Neural progenitor cell (in vitro differentiated cells): ENCODE measurements at regions not wholly inside any gene's neighbourhood (a gene's known extent, or its start where the extent isn't known, plus 50 kb on each side); places are given as distances from the start of the nearest gene placed in this dataset.

Experiments used
- DNase-seq: peaks from one replicate; pipeline ENCODE4 v3.0.0-alpha.2; 2016; ENCODE audit warnings: low spot score
- H2AFZ ChIP-seq: fragments of 200-600 bp; sonication (generic); replicated peaks from 2 replicates; pipeline ENCODE4 v1.6.1; 2016; ENCODE audit warnings: antibody characterized with exemption
- H3F3A ChIP-seq: fragments of 200-600 bp; sonication (generic); 2 replicates; pipeline ENCODE4 v1.6.1; 2016; ENCODE audit warnings: antibody characterized with exemption, low read depth
- H3K27ac ChIP-seq: fragments of 200-600 bp; sonication (generic); 2 replicates; pipeline ENCODE4 v1.5.1; 2016; ENCODE audit warnings: mild to moderate bottlenecking
- H3K27me3 ChIP-seq: fragments of 200-600 bp; sonication (generic); 2 replicates; pipeline ENCODE4 v1.6.1; 2016; ENCODE audit warnings: mild to moderate bottlenecking, moderate library complexity
- H3K36me3 ChIP-seq: fragments of 200-600 bp; sonication (generic); 2 replicates; pipeline ENCODE4 v1.5.1; 2016
- H3K4me1 ChIP-seq: fragments of 200-600 bp; sonication (generic); 2 replicates; pipeline ENCODE4 v1.6.1; 2016; ENCODE audit warnings: mixed run types
- H3K4me2 ChIP-seq: fragments of 200-600 bp; sonication (generic); 2 replicates; pipeline ENCODE4 v1.6.1; 2016
- H3K4me3 ChIP-seq: fragments of 200-600 bp; sonication (generic); 2 replicates; pipeline ENCODE4 v1.5.1; 2016
- H3K79me2 ChIP-seq: fragments of 200-600 bp; sonication (generic); 2 replicates; pipeline ENCODE4 v1.6.1; 2016; ENCODE audit warnings: low read depth
- H3K9ac ChIP-seq: fragments of 200-600 bp; sonication (generic); 2 replicates; pipeline ENCODE4 v1.6.1; 2016
- H3K9me3 ChIP-seq: fragments of 200-600 bp; sonication (generic); 2 replicates; pipeline ENCODE4 v1.5.1; 2016; ENCODE audit warnings: low read depth
- H4K20me1 ChIP-seq: fragments of 200-600 bp; sonication (generic); 2 replicates; pipeline ENCODE4 v1.6.1; 2016; ENCODE audit warnings: low read depth
- H3K27ac Mint-ChIP-seq: 3 replicates; pipeline ENCODE4 v1.8.0; 2021; ENCODE audit warnings: mixed read lengths
- H3K27me3 Mint-ChIP-seq: 2 replicates; pipeline ENCODE4 v1.8.0; 2022; ENCODE audit warnings: low read depth, mild to moderate bottlenecking, inconsistent platforms, moderate library complexity, mixed read lengths; ENCODE audit not compliant: insufficient read depth
- H3K36me3 Mint-ChIP-seq: 3 replicates; pipeline ENCODE4 v1.8.0; 2021; ENCODE audit warnings: mixed read lengths
- H3K4me1 Mint-ChIP-seq: 3 replicates; pipeline ENCODE4 v1.8.0; 2021; ENCODE audit warnings: mixed read lengths
- H3K4me3 Mint-ChIP-seq: 3 replicates; pipeline ENCODE4 v1.8.0; 2021; ENCODE audit warnings: mild to moderate bottlenecking, moderate library complexity, mixed read lengths
- H3K9me3 Mint-ChIP-seq: 3 replicates; pipeline ENCODE4 v1.8.0; 2020; ENCODE audit warnings: mixed read lengths
- CTCF ChIP-seq: fragments of 200-600 bp; sonication (generic); IDR thresholded peaks from 2 replicates; pipeline ENCODE4 v1.5.1; 2017; ENCODE audit warnings: antibody characterized with exemption, mild to moderate bottlenecking
- EZH2 ChIP-seq: fragments of 200-600 bp; sonication (generic); IDR thresholded peaks from 2 replicates; pipeline ENCODE4 v1.6.1; 2017; ENCODE audit warnings: antibody characterized with exemption, mild to moderate bottlenecking, moderate library complexity
- EZH2phosphoT487 ChIP-seq: fragments of 200-600 bp; sonication (generic); IDR thresholded peaks from 2 replicates; pipeline ENCODE4 v1.6.1; 2017; ENCODE audit warnings: antibody characterized with exemption

GRCh38 chr2:155372969-155373368 lies 674.5 kb downstream of the KCNJ3 start:
- no peaks in the 10 kb centered on the region for H3K36me3 Mint-ChIP-seq
- no peak overlapping the region for H3K27ac Mint-ChIP-seq
- no peak overlapping the region for H3K27ac ChIP-seq
- no peaks in the 10 kb centered on the region for H4K20me1 ChIP-seq
- no peaks in the 10 kb centered on the region for H3K79me2 ChIP-seq
- no peaks in the 10 kb centered on the region for H3K4me1 Mint-ChIP-seq
- H3F3A ChIP-seq, result no peaks in the 10 kb centered on the region
- no peaks in the 10 kb centered on the region for H3K4me1 ChIP-seq
- no peaks in the 10 kb centered on the region for H3K9me3 Mint-ChIP-seq
- no peak for DNase-seq
- peak; percentile 71 for TF ChIP-seq CTCF
- no peak for TF ChIP-seq EZH2phosphoT487
- no peak for TF ChIP-seq EZH2
- H3K4me2 ChIP-seq, result no peak overlapping the region
- H2AFZ ChIP-seq, result no peak overlapping the region
- H3K36me3 ChIP-seq, result no peaks in the 10 kb centered on the region
- H3K9me3 ChIP-seq, result no peaks in the 10 kb centered on the region
- no peaks in the 10 kb centered on the region for H3K27me3 Mint-ChIP-seq
- no peak overlapping the region for H3K4me3 ChIP-seq
- H3K4me3 Mint-ChIP-seq, result no peak overlapping the region
- no peak overlapping the region for H3K9ac ChIP-seq
- no peaks in the 10 kb centered on the region for H3K27me3 ChIP-seq

- H3K4me1 ChIP-seq, result no peaks in the 10 kb centered on the region
- Mint-ChIP-seq H3K27me3 (no peaks in the 10 kb centered on the region), H3K27ac (no peak overlapping the region), H3K4me3 (no peak overlapping the region), H3K9me3 (no peaks in the 10 kb centered on the region), H3K36me3 (no peaks in the 10 kb centered on the region), H3K4me1 (no peaks in the 10 kb centered on the region)
- peak; percentile 44 for TF ChIP-seq CTCF
- TF ChIP-seq EZH2, result no peak
- no peak overlapping the region for H3K27ac ChIP-seq
- no peaks in the 10 kb centered on the region for H3K9me3 ChIP-seq
- H4K20me1 ChIP-seq, result no peaks in the 10 kb centered on the region
- no peaks in the 10 kb centered on the region for H3K79me2 ChIP-seq
- H3K4me2 ChIP-seq, result no peak overlapping the region
- no peak overlapping the region for H3K4me3 ChIP-seq
- H3K36me3 ChIP-seq, result no peaks in the 10 kb centered on the region
- no peak overlapping the region for H2AFZ ChIP-seq
- H3K9ac ChIP-seq, result no peak overlapping the region
- H3F3A ChIP-seq, result no peaks in the 10 kb centered on the region
- DNase-seq, result no peak
- H3K27me3 ChIP-seq, result no peaks in the 10 kb centered on the region
Measured at GRCh38 chr2:155368934-155369333, 670.4 kb downstream of the KCNJ3 start.

GRCh38 chr2:155364766-155365165 lies 666.3 kb downstream of the KCNJ3 start:
- H3K9me3 Mint-ChIP-seq, result no peaks in the 10 kb centered on the region
- H3K27me3 Mint-ChIP-seq, result no peaks in the 10 kb centered on the region
- DNase-seq, result no peak
- Histone ChIP-seq H3K36me3 (no peaks in the 10 kb centered on the region), H3K79me2 (no peaks in the 10 kb centered on the region), H3K4me2 (no peak overlapping the region), H3K27ac (no peak overlapping the region), H3K4me3 (no peak overlapping the region), H3K9me3 (no peaks in the 10 kb centered on the region), H3F3A (no peaks in the 10 kb centered on the region), H2AFZ (no peak overlapping the region), H3K27me3 (no peaks in the 10 kb centered on the region), H3K9ac (no peak overlapping the region), H4K20me1 (no peaks in the 10 kb centered on the region), H3K4me1 (no peaks in the 10 kb centered on the region)
- H3K27ac Mint-ChIP-seq, result no peak overlapping the region
- H3K36me3 Mint-ChIP-seq, result no peaks in the 10 kb centered on the region
- TF ChIP-seq EZH2 (no peak), EZH2phosphoT487 (no peak), CTCF (no peak)
- H3K4me1 Mint-ChIP-seq, result no peaks in the 10 kb centered on the region
- no peak overlapping the region for H3K4me3 Mint-ChIP-seq
